ENCODE measurements at regions not wholly inside any gene's neighbourhood (a gene's known extent, or its start where the extent isn't known, plus 50 kb on each side); places are given as distances from the start of the nearest gene placed in this dataset.

DNA sequence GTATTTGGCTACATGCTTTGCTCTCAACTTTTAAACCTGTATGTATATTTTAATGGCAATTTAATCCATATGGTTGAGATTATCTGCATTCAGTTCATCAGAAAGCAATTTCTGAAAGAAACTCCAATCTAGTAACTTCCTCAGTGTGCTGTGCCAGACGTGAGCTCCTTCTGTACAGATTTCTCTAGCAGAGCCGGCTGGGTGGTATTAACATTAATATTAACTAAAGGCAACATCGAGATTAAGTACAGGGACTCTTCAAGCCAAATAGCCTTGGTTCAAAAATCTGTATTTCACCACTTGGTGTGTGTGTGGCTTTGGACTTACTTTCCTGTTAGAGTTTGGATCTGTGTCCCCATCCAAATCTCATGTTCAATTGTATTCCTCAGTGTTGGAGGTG lies 55.5 kb upstream of the NUDT7 start:
- Histone ChIP-seq H3K36me3 (ENCODE audit: control insufficient read depth in 2 of 4, insufficient read depth in 4 of 4, low read length in 3 of 4) (no peaks in the 10 kb centered on the region), H3K23ac (ENCODE audit: insufficient read length) (no peak overlapping the region), H4K20me1 (replicated peaks in 1 of 2; ENCODE audit: control insufficient read depth in 1 of 2, insufficient read depth in 2 of 2, low read length in 2 of 2) (no peaks in the 10 kb centered on the region), H3K56ac (replicated peaks; ENCODE audit: insufficient read length, low read depth, low read length) (no peak overlapping the region), H2AFZ (ENCODE audit: low read length) (no peak overlapping the region), H3K79me2 (ENCODE audit: control insufficient read depth in 1 of 2, insufficient read depth in 2 of 2, low read length in 2 of 2) (no peaks in the 10 kb centered on the region), H3K27ac (ENCODE audit: low read depth, low read length) (no peak overlapping the region), H2BK15ac (ENCODE audit: low read length) (no peak overlapping the region), H3K23me2 (ENCODE audit: low read depth, low read length) (no peaks in the 10 kb centered on the region), H3K4me3 (ENCODE audit: extremely low read depth in 1 of 4, insufficient read depth in 2 of 4, low read depth in 3 of 4, low read length in 4 of 4) (no peak overlapping the region), H3K79me1 (ENCODE audit: low read depth, low read length) (no peaks in the 10 kb centered on the region), H2BK120ac (replicated peaks; ENCODE audit: low read depth, low read length) (no peak overlapping the region), H3K4me1 (replicated peaks in 1 of 4; ENCODE audit: control insufficient read depth in 3 of 4, insufficient read depth in 4 of 4, low read length in 3 of 4) (no peaks in the 10 kb centered on the region), H3K4me2 (ENCODE audit: insufficient read depth in 1 of 2, low read depth in 2 of 2, low read length in 2 of 2) (no peak overlapping the region), H2BK12ac (ENCODE audit: low read depth, low read length) (no peak overlapping the region), H4K91ac (replicated peaks; ENCODE audit: insufficient read length, low read length) (no peak overlapping the region), H2AK5ac (ENCODE audit: low read depth, low read length) (no peak overlapping the region), H3K4ac (replicated peaks; ENCODE audit: insufficient read length, low read depth, low read length) (no peak overlapping the region), H3K27me3 (replicated peaks in 1 of 4; ENCODE audit: control insufficient read depth in 3 of 4, extremely low read depth in 1 of 4, insufficient read depth in 3 of 4, low read length in 3 of 4) (no peaks in the 10 kb centered on the region), H3K9ac (replicated peaks in 1 of 4; ENCODE audit: extremely low read depth in 1 of 4, low read depth in 3 of 4, low read length in 3 of 4) (no peak overlapping the region), H2BK5ac (ENCODE audit: low read depth, low read length) (no peak overlapping the region), H2BK20ac (ENCODE audit: low read length) (no peak overlapping the region), H3K18ac (ENCODE audit: extremely low read depth, low read length) (no peak overlapping the region), H3K14ac (ENCODE audit: insufficient read length) (no peak overlapping the region), H3K9me3 (ENCODE audit: insufficient read depth in 2 of 2, low read depth in 1 of 2, low read length in 1 of 2) (no peaks in the 10 kb centered on the region; a peak in 1 of 4 replicates), H4K5ac (ENCODE audit: insufficient read length, low read depth, low read length) (no peak overlapping the region), H4K8ac (ENCODE audit: extremely low read depth, insufficient read depth, low read length) (no peak overlapping the region)
- TF ChIP-seq BCL11A (IDR thresholded peaks at IDR 0.05; ENCODE audit: low read depth in 2 of 2, low read length in 2 of 2), result no peak
- TF ChIP-seq, protein P1, sequence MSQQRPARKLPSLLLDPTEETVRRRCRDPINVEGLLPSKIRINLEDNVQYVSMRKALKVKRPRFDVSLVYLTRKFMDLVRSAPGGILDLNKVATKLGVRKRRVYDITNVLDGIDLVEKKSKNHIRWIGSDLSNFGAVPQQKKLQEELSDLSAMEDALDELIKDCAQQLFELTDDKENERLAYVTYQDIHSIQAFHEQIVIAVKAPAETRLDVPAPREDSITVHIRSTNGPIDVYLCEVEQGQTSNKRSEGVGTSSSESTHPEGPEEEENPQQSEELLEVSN (IDR thresholded peaks at IDR 0.05), result no peak
- TF ChIP-seq, protein P2, sequence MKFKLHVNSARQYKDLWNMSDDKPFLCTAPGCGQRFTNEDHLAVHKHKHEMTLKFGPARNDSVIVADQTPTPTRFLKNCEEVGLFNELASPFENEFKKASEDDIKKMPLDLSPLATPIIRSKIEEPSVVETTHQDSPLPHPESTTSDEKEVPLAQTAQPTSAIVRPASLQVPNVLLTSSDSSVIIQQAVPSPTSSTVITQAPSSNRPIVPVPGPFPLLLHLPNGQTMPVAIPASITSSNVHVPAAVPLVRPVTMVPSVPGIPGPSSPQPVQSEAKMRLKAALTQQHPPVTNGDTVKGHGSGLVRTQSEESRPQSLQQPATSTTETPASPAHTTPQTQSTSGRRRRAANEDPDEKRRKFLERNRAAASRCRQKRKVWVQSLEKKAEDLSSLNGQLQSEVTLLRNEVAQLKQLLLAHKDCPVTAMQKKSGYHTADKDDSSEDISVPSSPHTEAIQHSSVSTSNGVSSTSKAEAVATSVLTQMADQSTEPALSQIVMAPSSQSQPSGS (IDR thresholded peaks at IDR 0.05; ENCODE audit: low read length), result no peak
- TF ChIP-seq RNF2 (IDR thresholded peaks at IDR 0.05; ENCODE audit: borderline replicate concordance, low read depth, low read length, missing control alignments, poor library complexity, severe bottlenecking), result no peak
- TF ChIP-seq TAF1 (IDR thresholded peaks at IDR 0.05; ENCODE audit: low read depth, low read length), result no peak
- no peak for TF ChIP-seq HDAC2 (IDR thresholded peaks at IDR 0.05; ENCODE audit: borderline replicate concordance in 1 of 2, low read depth in 2 of 2, low read length in 2 of 2)
- DNase-seq (ENCODE audit: low read depth in 1 of 2, low spot score in 2 of 2) (no peak), FAIRE-seq (no peak)
- WGBS, 2 experiments (ENCODE audit: extremely low coverage in 1 of 2, insufficient coverage in 1 of 2, insufficient read length in 1 of 2, insufficient replicate concordance in 2 of 2, low coverage in 1 of 2, low lambda C conversion rate in 2 of 2, missing lambda C conversion rate in 1 of 2), result 95% methylated on average over 3 of the region's 3 CpGs; no CpG with 5 or more reads in 1 of the 2 experiments
- ChIA-PET POLR2A (ENCODE audit: partially characterized antibody) (no interaction called here), CTCF (ENCODE audit: partially characterized antibody) (interaction anchor here (1.2 to 1.6 kb wide), 2 partner anchors 8 to 9 kb away, joined by 4 to 5 read pairs; no protein-coding TSS in a partner anchor)

All from H1 (cell line).